Liver (tissue), 3 donors: ENCODE measurements at regions not wholly inside any gene's neighbourhood (a gene's known extent, or its start where the extent isn't known, plus 50 kb on each side); places are given as distances from the start of the nearest gene placed in this dataset.

Source experiments
- HNF4G ChIP-seq: IDR thresholded peaks from 2 replicates; pipeline ENCODE4 v1.6.1; 2016; ENCODE audit warnings: antibody characterized with exemption
- JUND ChIP-seq, 2 donors: IDR thresholded peaks; 2 replicates each; pipeline ENCODE4 v1.6.1; 2016; ENCODE audit warnings: antibody characterized with exemption in 2 of 2
- TF ChIP-seq, protein P1 (sequence below): fragments of 150-350 bp; IDR thresholded peaks from 2 replicates; pipeline ENCODE4 v1.5.1; 2017; ENCODE audit warnings: improper control_type of control experiment, low read depth, low read length; ENCODE audit not compliant: missing input control
- donor health status: healthy.
- donor health status: healthy.

- TF ChIP-seq, protein P1, sequence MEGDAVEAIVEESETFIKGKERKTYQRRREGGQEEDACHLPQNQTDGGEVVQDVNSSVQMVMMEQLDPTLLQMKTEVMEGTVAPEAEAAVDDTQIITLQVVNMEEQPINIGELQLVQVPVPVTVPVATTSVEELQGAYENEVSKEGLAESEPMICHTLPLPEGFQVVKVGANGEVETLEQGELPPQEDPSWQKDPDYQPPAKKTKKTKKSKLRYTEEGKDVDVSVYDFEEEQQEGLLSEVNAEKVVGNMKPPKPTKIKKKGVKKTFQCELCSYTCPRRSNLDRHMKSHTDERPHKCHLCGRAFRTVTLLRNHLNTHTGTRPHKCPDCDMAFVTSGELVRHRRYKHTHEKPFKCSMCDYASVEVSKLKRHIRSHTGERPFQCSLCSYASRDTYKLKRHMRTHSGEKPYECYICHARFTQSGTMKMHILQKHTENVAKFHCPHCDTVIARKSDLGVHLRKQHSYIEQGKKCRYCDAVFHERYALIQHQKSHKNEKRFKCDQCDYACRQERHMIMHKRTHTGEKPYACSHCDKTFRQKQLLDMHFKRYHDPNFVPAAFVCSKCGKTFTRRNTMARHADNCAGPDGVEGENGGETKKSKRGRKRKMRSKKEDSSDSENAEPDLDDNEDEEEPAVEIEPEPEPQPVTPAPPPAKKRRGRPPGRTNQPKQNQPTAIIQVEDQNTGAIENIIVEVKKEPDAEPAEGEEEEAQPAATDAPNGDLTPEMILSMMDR, result no peak
- TF ChIP-seq HNF4G, result no peak
- TF ChIP-seq JUND (IDR thresholded peaks at IDR 0.05), result no peak
These were observed 76.7 kb downstream of the SIPA1L2 start for GRCh38 chr1:232553050-232553754.
